ENCODE measurements at regions not wholly inside any gene's neighbourhood (a gene's known extent, or its start where the extent isn't known, plus 50 kb on each side); places are given as distances from the start of the nearest gene placed in this dataset.

GRCh38 chr10:107984149-107984548 is 819.6 kb upstream of the SORCS1 start:
- Histone ChIP-seq H2AFZ (ENCODE audit: low read length) (no peak overlapping the region), H3K27ac (ENCODE audit: low read depth, low read length, poor library complexity, severe bottlenecking) (no peak overlapping the region), H3K36me3 (ENCODE audit: insufficient read depth, low read length) (no peaks in the 10 kb centered on the region), H3F3A (ENCODE audit: insufficient read depth, low read length) (no peaks in the 10 kb centered on the region), H3K79me2 (ENCODE audit: insufficient read depth, low read length) (no peaks in the 10 kb centered on the region), H3K9me3 (ENCODE audit: low read length) (no peaks in the 10 kb centered on the region), H3K4me2 (ENCODE audit: low read length) (no peak overlapping the region), H3K9ac (ENCODE audit: low read length) (no peak overlapping the region), H3K27me3 (ENCODE audit: insufficient read depth, low read length) (no peaks in the 10 kb centered on the region), H3K4me3 (ENCODE audit: low read depth, low read length, poor library complexity, severe bottlenecking) (no peak overlapping the region), H3K4me1 (ENCODE audit: insufficient read depth, low read length, severe bottlenecking) (no peaks in the 10 kb centered on the region), H4K20me1 (ENCODE audit: insufficient read depth, low read length) (no peaks in the 10 kb centered on the region), H3K9me2 (ENCODE audit: low read depth, low read length) (no peaks in the 10 kb centered on the region)
- TF ChIP-seq, protein P1, sequence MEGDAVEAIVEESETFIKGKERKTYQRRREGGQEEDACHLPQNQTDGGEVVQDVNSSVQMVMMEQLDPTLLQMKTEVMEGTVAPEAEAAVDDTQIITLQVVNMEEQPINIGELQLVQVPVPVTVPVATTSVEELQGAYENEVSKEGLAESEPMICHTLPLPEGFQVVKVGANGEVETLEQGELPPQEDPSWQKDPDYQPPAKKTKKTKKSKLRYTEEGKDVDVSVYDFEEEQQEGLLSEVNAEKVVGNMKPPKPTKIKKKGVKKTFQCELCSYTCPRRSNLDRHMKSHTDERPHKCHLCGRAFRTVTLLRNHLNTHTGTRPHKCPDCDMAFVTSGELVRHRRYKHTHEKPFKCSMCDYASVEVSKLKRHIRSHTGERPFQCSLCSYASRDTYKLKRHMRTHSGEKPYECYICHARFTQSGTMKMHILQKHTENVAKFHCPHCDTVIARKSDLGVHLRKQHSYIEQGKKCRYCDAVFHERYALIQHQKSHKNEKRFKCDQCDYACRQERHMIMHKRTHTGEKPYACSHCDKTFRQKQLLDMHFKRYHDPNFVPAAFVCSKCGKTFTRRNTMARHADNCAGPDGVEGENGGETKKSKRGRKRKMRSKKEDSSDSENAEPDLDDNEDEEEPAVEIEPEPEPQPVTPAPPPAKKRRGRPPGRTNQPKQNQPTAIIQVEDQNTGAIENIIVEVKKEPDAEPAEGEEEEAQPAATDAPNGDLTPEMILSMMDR (IDR thresholded peaks at IDR 0.05; ENCODE audit: low read length), result no peak
- TF ChIP-seq EZH2 (IDR thresholded peaks at IDR 0.05; ENCODE audit: borderline replicate concordance, low read length), result no peak

- H4K20me1 ChIP-seq (ENCODE audit: insufficient read depth, low read length), result no peaks in the 10 kb centered on the region
- H3K4me2 ChIP-seq (ENCODE audit: low read length), result no peak overlapping the region
- no peak overlapping the region for H3K27ac ChIP-seq (ENCODE audit: low read depth, low read length, poor library complexity, severe bottlenecking)
- H3K9ac ChIP-seq (ENCODE audit: low read length), result no peak overlapping the region
- no peaks in the 10 kb centered on the region for H3K4me1 ChIP-seq (ENCODE audit: insufficient read depth, low read length, severe bottlenecking)
- no peaks in the 10 kb centered on the region for H3K9me2 ChIP-seq (ENCODE audit: low read depth, low read length)
- no peak overlapping the region for H3K4me3 ChIP-seq (ENCODE audit: low read depth, low read length, poor library complexity, severe bottlenecking)
- H3F3A ChIP-seq (ENCODE audit: insufficient read depth, low read length), result no peaks in the 10 kb centered on the region
- H3K36me3 ChIP-seq (ENCODE audit: insufficient read depth, low read length), result no peaks in the 10 kb centered on the region
- H3K79me2 ChIP-seq (ENCODE audit: insufficient read depth, low read length), result no peaks in the 10 kb centered on the region
- no peaks in the 10 kb centered on the region for H3K27me3 ChIP-seq (ENCODE audit: insufficient read depth, low read length)
- no peaks in the 10 kb centered on the region for H3K9me3 ChIP-seq (ENCODE audit: low read length)
- TF ChIP-seq, protein P1 (IDR thresholded peaks at IDR 0.05; ENCODE audit: low read length), result no peak
- TF ChIP-seq EZH2 (IDR thresholded peaks at IDR 0.05; ENCODE audit: borderline replicate concordance, low read length), result no peak
- no peak overlapping the region for H2AFZ ChIP-seq (ENCODE audit: low read length)
These were observed 813.9 kb upstream of the SORCS1 start for GRCh38 chr10:107978455-107978854.

DNA sequence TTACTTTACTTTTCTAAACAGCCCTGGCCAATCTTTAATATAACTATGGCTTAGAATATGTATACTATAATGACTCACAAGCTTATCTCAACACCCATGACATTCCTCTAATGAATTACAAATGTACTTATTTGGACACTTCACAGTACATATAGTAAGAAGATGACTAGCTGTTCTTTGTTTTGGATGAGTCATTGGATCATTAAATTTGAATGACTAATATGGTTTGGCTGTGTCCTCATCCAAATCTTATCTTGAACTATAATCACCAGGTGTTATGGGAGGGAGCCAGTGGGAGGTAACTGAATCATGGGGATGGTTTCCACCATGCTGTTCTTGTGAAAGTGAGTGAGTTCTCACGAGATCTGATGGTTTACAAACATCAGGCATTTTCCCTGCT is 807.5 kb upstream of the SORCS1 start:
- Histone ChIP-seq H3K4me3 (ENCODE audit: low read depth, low read length, poor library complexity, severe bottlenecking) (no peak overlapping the region), H3K27ac (ENCODE audit: low read depth, low read length, poor library complexity, severe bottlenecking) (no peak overlapping the region), H2AFZ (ENCODE audit: low read length) (no peak overlapping the region), H3K9me2 (ENCODE audit: low read depth, low read length) (no peaks in the 10 kb centered on the region), H3K79me2 (ENCODE audit: insufficient read depth, low read length) (no peaks in the 10 kb centered on the region), H3K4me2 (ENCODE audit: low read length) (no peak overlapping the region), H3F3A (ENCODE audit: insufficient read depth, low read length) (no peaks in the 10 kb centered on the region), H4K20me1 (ENCODE audit: insufficient read depth, low read length) (no peaks in the 10 kb centered on the region), H3K9me3 (ENCODE audit: low read length) (no peaks in the 10 kb centered on the region), H3K27me3 (ENCODE audit: insufficient read depth, low read length) (no peaks in the 10 kb centered on the region), H3K9ac (ENCODE audit: low read length) (no peak overlapping the region), H3K4me1 (ENCODE audit: insufficient read depth, low read length, severe bottlenecking) (no peaks in the 10 kb centered on the region), H3K36me3 (ENCODE audit: insufficient read depth, low read length) (no peaks in the 10 kb centered on the region)
- TF ChIP-seq, protein P1 (IDR thresholded peaks at IDR 0.05; ENCODE audit: low read length), result no peak
- TF ChIP-seq EZH2 (IDR thresholded peaks at IDR 0.05; ENCODE audit: borderline replicate concordance, low read length), result no peak

All from OCI-LY1 (cell line).